Fibroblast of the aortic adventitia (primary cell): ENCODE measurements at regions not wholly inside any gene's neighbourhood (a gene's known extent, or its start where the extent isn't known, plus 50 kb on each side); places are given as distances from the start of the nearest gene placed in this dataset.

Source experiments
- DNase-seq: peaks from one replicate; pipeline ENCODE4 v3.0.0-alpha.2; 2010; ENCODE audit warnings: low read depth
- H3K4me3 ChIP-seq: 2 replicates; pipeline ENCODE4 v1.5.1; 2011; ENCODE audit warnings: low read depth, mild to moderate bottlenecking, control low read depth, low read length, moderate library complexity
- TF ChIP-seq, protein P1 (sequence below): IDR thresholded peaks from 2 replicates; pipeline ENCODE4 v1.5.1; 2011; ENCODE audit warnings: mild to moderate bottlenecking, low read length, control low read depth, inconsistent platforms; ENCODE audit not compliant: insufficient read depth

- peak; percentile 95 for DNase-seq
- no peak overlapping the region for H3K4me3 ChIP-seq
- TF ChIP-seq, protein P1, sequence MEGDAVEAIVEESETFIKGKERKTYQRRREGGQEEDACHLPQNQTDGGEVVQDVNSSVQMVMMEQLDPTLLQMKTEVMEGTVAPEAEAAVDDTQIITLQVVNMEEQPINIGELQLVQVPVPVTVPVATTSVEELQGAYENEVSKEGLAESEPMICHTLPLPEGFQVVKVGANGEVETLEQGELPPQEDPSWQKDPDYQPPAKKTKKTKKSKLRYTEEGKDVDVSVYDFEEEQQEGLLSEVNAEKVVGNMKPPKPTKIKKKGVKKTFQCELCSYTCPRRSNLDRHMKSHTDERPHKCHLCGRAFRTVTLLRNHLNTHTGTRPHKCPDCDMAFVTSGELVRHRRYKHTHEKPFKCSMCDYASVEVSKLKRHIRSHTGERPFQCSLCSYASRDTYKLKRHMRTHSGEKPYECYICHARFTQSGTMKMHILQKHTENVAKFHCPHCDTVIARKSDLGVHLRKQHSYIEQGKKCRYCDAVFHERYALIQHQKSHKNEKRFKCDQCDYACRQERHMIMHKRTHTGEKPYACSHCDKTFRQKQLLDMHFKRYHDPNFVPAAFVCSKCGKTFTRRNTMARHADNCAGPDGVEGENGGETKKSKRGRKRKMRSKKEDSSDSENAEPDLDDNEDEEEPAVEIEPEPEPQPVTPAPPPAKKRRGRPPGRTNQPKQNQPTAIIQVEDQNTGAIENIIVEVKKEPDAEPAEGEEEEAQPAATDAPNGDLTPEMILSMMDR: no peak
Measured at GRCh38 chr18:27713738-27714095, 463.2 kb downstream of the CDH2 start.

- peak; percentile 28 for DNase-seq
- H3K4me3 ChIP-seq: no peak overlapping the region
- TF ChIP-seq, protein P1: no peak
Measured at GRCh38 chr18:27713037-27713737, 463.7 kb downstream of the CDH2 start.

DNA sequence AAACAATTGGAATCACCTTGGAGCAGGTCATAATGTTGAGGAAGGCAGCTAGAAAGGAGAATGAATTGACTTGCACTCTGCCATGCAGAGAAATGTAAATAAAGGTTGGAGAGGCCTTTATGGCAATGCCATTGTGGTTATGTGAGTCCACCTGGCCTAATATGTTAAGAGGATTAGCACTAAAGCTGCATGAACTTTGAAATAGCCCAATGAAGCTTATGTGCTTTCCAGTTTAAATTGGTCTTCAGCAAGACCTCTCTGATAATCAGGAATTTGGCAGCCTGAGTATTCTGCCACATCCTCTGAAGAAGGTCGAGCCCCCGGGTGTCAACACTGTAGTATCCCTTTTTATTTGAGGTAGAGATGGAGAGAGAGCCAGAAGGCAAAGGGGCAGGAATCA lies 464.9 kb downstream of the CDH2 start:
- TF ChIP-seq, protein P1: no peak
- DNase-seq: no peak
- H3K4me3 ChIP-seq: no peak overlapping the region

DNA sequence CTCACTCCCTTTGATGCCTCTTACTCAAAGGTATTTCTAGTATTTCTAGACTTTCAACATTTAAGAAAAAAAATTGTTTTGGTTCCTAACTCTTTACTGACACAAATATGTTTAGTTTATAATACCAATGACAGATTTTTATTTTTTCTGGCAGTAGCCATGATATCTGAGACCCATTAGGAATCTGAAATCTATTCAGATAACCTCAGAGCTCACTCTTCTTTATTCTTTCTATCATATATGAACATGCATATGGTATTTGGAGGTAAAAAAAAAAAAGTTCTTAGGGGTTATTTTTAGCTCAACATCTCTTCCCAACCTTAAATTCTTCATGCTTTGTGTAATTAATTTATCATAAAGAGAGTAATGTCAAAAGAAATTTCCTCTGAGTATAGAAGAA lies 465.5 kb downstream of the CDH2 start:
- TF ChIP-seq, protein P1: no peak
- DNase-seq: no peak
- H3K4me3 ChIP-seq: no peak overlapping the region

GRCh38 chr18:27709344-27709743 lies 467.6 kb downstream of the CDH2 start:
- DNase-seq: no peak
- TF ChIP-seq, protein P1: no peak

DNA sequence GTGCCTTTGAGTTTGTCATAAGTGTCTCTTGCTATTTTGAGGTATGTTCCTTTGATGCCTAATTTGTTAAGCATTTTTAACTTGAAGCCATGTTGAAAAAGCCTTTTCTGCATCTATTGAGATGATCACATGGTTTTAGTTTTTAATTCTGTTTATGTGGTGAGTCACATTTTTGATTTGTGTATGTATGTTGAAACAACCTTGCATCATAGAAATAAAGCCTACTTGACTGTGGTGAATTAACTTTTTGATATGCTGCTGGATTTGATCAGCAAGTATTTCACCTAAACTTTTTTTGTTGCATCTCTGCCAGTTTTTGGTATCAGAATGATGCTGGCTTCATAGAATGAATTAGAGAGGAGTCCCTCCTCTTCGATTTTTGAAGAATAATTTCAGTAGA lies 469.7 kb downstream of the CDH2 start:
- DNase-seq: peak; percentile 20
- TF ChIP-seq, protein P1: no peak
- H3K4me3 ChIP-seq: no peak overlapping the region

More at GRCh38 chr18:27709344-27709743, 467.6 kb downstream of the CDH2 start:
- no peak overlapping the region for H3K4me3 ChIP-seq
